ENCODE measurements at regions not wholly inside any gene's neighbourhood (a gene's known extent, or its start where the extent isn't known, plus 50 kb on each side); places are given as distances from the start of the nearest gene placed in this dataset.

GRCh38 chr9:96122282-96122681 is 179.7 kb downstream of the HSD17B3 start:
- TF ChIP-seq ATF2 (IDR thresholded peaks at IDR 0.05; ENCODE audit: low read length) (no peak), POLR2AphosphoS5 (IDR thresholded peaks at IDR 0.05; ENCODE audit: low read depth, low read length) (no peak), EZH2 (IDR thresholded peaks at IDR 0.05; ENCODE audit: low read depth, low read length, severe bottlenecking) (no peak), RAD21 (IDR thresholded peaks at IDR 0.05 in 1 of 2, conservative IDR thresholded peaks at IDR 0.05 in 1 of 2; ENCODE audit: low read depth in 2 of 2, low read length in 2 of 2) (no peak), CTCF (IDR thresholded peaks at IDR 0.05; ENCODE audit: control extremely low read depth in 1 of 3, insufficient read depth in 1 of 3, low read depth in 1 of 3, low read length in 3 of 3) (no peak), POLR2A (IDR thresholded peaks at IDR 0.05; ENCODE audit: control extremely low read depth in 1 of 2, low read depth in 2 of 2, low read length in 2 of 2) (no peak), TAF1 (IDR thresholded peaks at IDR 0.05; ENCODE audit: low read depth, low read length) (no peak)
